ENCODE measurements at regions not wholly inside any gene's neighbourhood (a gene's known extent, or its start where the extent isn't known, plus 50 kb on each side); places are given as distances from the start of the nearest gene placed in this dataset.

DNA sequence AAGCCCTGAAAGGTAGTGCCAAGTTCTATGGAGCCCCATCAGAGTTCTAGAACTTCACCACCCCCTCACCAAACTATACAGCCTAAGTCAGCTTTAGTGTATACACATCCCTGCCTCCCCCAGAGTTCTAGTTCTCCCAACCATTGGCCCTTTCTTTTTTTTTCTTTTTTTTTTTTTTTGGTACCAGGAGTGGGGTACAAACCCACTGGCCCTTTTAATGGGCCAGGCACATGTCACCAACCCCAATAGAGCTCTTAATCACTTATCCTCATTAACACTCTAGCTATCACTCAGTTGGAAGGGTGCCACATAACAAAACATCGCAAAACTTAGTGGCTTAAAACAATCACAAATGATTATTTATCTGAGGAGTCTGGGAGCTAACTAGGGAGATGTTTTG lies 588.6 kb downstream of the BCOR start:
- H3K27me3 ChIP-seq (replicated peaks; ENCODE audit: control insufficient read depth, insufficient read depth, low read length, poor library complexity, severe bottlenecking): no peaks in the 10 kb centered on the region
- no peaks in the 10 kb centered on the region for H3K4me1 ChIP-seq (ENCODE audit: control insufficient read depth, insufficient read depth, low read length, poor library complexity, severe bottlenecking)
- H3K36me3 ChIP-seq (ENCODE audit: control insufficient read depth, insufficient read depth, low read length): no peaks in the 10 kb centered on the region

DNA sequence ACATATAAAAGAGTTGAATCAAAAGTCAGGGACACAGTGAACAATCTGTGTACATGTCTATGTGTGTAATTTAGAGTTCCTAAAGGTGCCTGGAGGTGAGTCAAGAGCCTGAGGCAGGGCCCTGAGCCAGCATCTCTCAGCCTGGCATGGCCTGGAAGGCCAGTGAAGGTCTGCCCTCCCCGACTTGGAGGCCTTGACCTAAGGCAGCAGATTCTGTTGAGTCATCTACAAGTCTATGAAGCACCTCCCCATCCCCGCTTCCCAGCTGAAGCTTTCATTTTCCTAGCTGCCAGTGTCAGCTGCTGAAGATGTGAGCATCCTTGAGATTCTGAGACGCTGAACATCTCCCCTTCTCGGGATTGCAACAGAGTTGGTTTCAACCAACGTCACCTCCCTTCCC lies 583.9 kb downstream of the BCOR start:
- DNase-seq: no peak
- Histone ChIP-seq H3K27ac (ENCODE audit: insufficient read depth, low read length, poor library complexity, severe bottlenecking) (no peak overlapping the region), H3K36me3 (ENCODE audit: control insufficient read depth, insufficient read depth, low read length) (no peaks in the 10 kb centered on the region), H3K4me3 (ENCODE audit: insufficient read depth, low read depth, low read length, poor library complexity, severe bottlenecking) (no peak overlapping the region), H3K9me3 (ENCODE audit: control insufficient read depth, low read length) (no peaks in the 10 kb centered on the region), H3K27me3 (replicated peaks; ENCODE audit: control insufficient read depth, insufficient read depth, low read length, poor library complexity, severe bottlenecking) (no peaks in the 10 kb centered on the region), H3K4me1 (ENCODE audit: control insufficient read depth, insufficient read depth, low read length, poor library complexity, severe bottlenecking) (no peaks in the 10 kb centered on the region)

More for the DNA sequence above, 588.6 kb downstream of the BCOR start:
- no peak for DNase-seq
- H3K27ac ChIP-seq (ENCODE audit: insufficient read depth, low read length, poor library complexity, severe bottlenecking): no peak overlapping the region
- no peaks in the 10 kb centered on the region for H3K9me3 ChIP-seq (ENCODE audit: control insufficient read depth, low read length)
- no peak overlapping the region for H3K4me3 ChIP-seq (ENCODE audit: insufficient read depth, low read depth, low read length, poor library complexity, severe bottlenecking)

DNA sequence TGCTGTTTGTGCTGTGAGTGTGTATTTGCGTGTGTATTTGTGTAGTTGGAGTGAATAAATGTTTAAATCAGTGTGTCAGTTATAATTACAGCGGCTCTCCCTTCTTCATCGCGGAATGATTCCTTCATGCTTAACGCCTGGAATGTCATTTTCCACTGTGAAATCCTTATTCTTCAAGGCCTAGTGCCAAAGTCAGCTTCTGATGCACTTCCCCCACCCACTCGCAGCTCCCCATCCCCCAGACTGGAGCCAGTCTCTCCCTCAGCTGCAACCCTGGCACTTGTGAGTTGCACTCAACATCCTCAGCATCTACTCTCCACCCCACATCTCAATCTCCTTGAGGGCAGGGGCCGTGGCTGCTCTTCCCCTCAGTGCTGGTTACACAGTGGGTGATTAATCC lies 583.0 kb downstream of the BCOR start:
- Histone ChIP-seq H3K4me1 (ENCODE audit: control insufficient read depth, insufficient read depth, low read length, poor library complexity, severe bottlenecking) (no peaks in the 10 kb centered on the region), H3K27ac (ENCODE audit: insufficient read depth, low read length, poor library complexity, severe bottlenecking) (no peak overlapping the region), H3K27me3 (replicated peaks; ENCODE audit: control insufficient read depth, insufficient read depth, low read length, poor library complexity, severe bottlenecking) (no peaks in the 10 kb centered on the region), H3K36me3 (ENCODE audit: control insufficient read depth, insufficient read depth, low read length) (no peaks in the 10 kb centered on the region), H3K9me3 (ENCODE audit: control insufficient read depth, low read length) (no peaks in the 10 kb centered on the region), H3K4me3 (ENCODE audit: insufficient read depth, low read depth, low read length, poor library complexity, severe bottlenecking) (no peak overlapping the region)
- DNase-seq: no peak

DNA sequence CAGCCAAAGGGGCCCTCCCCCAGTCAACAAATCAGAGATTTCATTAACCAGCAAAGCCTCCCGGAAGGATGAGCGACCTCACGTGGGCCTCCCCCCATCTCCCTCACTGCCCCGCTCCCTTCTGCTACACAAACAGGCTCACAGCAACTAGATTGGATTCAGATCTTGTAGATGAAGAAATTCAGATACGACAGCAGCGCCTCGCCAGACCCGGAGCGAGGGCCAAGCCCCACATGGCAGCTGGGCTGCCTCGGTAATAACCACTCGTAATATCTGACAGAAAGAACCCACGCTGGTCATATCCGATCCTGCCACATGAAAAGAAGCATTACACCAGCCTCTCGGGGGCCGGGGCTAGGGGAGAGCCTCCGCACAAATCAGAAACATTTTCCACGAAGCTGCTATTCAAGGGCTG lies 581.3 kb downstream of the BCOR start:
- no peaks in the 10 kb centered on the region for H3K36me3 ChIP-seq (ENCODE audit: control insufficient read depth, insufficient read depth, low read length)
- no peaks in the 10 kb centered on the region for H3K27me3 ChIP-seq (replicated peaks; ENCODE audit: control insufficient read depth, insufficient read depth, low read length, poor library complexity, severe bottlenecking)
- no peak for DNase-seq
- no peaks in the 10 kb centered on the region for H3K9me3 ChIP-seq (ENCODE audit: control insufficient read depth, low read length)
- H3K27ac ChIP-seq (ENCODE audit: insufficient read depth, low read length, poor library complexity, severe bottlenecking): no peak overlapping the region
- no peak overlapping the region for H3K4me3 ChIP-seq (ENCODE audit: insufficient read depth, low read depth, low read length, poor library complexity, severe bottlenecking)
- no peaks in the 10 kb centered on the region for H3K4me1 ChIP-seq (ENCODE audit: control insufficient read depth, insufficient read depth, low read length, poor library complexity, severe bottlenecking)

DNA sequence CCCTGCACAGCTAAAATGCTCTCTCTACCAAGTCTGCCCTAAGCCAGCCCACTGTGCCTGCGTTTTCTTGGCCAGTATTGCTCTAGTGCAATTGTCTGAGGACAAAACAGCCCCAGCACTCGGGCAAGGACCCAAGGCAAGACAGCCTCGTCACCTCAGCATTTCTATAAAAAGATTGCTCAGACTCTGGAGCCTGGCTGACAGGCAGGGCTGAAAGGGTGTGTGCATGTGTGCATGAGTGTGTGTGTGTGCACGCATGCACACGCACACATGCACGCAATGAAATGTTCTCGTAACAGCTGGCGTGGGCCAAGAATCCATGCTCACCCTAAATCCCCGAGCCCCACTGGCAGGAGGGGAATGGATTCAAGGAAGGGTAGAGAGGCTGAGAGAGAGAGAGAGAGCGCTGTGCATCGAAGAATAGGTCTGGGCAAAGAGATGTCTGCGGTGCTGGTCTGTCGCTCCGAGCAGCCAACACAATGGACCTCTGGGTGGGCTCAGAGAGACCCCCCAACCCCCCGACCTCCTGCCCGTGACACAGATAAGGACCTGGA lies 579.2 kb downstream of the BCOR start:
- Histone ChIP-seq H3K27ac (ENCODE audit: insufficient read depth, low read length, poor library complexity, severe bottlenecking) (no peak overlapping the region), H3K36me3 (ENCODE audit: control insufficient read depth, insufficient read depth, low read length) (no peaks in the 10 kb centered on the region), H3K4me1 (ENCODE audit: control insufficient read depth, insufficient read depth, low read length, poor library complexity, severe bottlenecking) (no peaks in the 10 kb centered on the region), H3K27me3 (replicated peaks; ENCODE audit: control insufficient read depth, insufficient read depth, low read length, poor library complexity, severe bottlenecking) (no peaks in the 10 kb centered on the region), H3K9me3 (ENCODE audit: control insufficient read depth, low read length) (no peaks in the 10 kb centered on the region), H3K4me3 (ENCODE audit: insufficient read depth, low read depth, low read length, poor library complexity, severe bottlenecking) (no peak overlapping the region)
- no peak for DNase-seq

DNA sequence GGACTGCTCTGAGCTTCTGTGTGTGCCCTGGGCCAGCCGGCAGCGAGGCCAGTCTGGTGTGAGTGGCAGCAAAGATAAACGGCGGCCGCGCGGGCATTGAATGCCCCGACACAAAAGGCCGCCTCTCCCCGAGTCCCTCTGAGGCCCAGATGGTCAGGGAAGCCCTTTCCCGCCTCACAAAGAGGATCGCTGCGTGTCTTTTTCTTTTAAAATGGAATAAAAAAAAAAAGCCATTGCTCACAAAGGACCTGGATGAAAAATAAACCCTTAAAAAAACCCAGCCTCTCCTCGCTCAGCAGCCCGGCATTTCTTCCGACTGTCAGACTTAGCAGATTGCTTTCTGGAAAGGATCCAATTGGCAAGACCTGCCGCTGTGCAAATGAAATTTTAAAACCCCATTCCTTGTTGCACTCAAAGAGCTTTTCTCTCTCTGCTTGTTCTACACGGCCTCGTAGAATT lies 578.7 kb downstream of the BCOR start:
- no peaks in the 10 kb centered on the region for H3K9me3 ChIP-seq (ENCODE audit: control insufficient read depth, low read length)

DNA sequence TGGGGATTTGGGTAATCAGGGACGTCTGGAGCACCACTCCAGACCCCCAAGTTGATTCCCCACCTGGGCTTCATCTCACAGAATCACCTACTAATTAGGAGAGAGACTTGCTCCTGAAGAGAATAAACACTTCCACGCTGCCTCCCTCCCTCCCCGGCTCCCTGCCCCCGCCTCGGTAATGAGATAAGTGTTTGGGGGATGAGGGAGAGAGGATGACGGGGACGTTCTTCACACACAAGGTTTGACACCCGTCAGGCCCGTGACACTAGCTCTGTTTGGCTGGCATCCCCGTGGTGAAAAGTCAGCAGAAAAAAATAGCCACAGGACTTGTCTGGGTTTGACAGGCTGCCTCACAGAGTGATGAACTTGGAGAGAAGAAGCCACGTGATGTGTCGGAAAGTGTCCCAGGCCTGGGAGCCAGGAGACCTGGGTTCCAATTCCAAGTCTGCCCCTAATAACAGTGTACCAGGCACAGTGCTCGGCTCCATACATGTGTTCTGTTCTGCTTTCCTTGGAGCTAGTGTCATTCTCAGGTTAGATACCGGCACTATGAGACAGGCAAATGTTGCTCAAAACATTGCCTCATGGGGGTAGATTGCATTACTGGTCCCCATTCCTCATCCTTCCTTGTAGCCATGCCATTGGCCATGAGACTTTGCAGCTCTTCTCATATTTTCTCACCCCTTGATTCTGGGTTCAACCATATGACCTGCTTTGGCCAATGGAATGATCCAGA lies 578.0 kb downstream of the BCOR start:
- Histone ChIP-seq H3K4me1 (ENCODE audit: control insufficient read depth, insufficient read depth, low read length, poor library complexity, severe bottlenecking) (no peaks in the 10 kb centered on the region), H3K27me3 (replicated peaks; ENCODE audit: control insufficient read depth, insufficient read depth, low read length, poor library complexity, severe bottlenecking) (no peaks in the 10 kb centered on the region)

More for the DNA sequence above, 578.7 kb downstream of the BCOR start:
- Histone ChIP-seq H3K27ac (ENCODE audit: insufficient read depth, low read length, poor library complexity, severe bottlenecking) (no peak overlapping the region), H3K27me3 (replicated peaks; ENCODE audit: control insufficient read depth, insufficient read depth, low read length, poor library complexity, severe bottlenecking) (no peaks in the 10 kb centered on the region), H3K4me1 (ENCODE audit: control insufficient read depth, insufficient read depth, low read length, poor library complexity, severe bottlenecking) (no peaks in the 10 kb centered on the region), H3K36me3 (ENCODE audit: control insufficient read depth, insufficient read depth, low read length) (no peaks in the 10 kb centered on the region), H3K4me3 (ENCODE audit: insufficient read depth, low read depth, low read length, poor library complexity, severe bottlenecking) (no peak overlapping the region)
- no peak for DNase-seq

DNA sequence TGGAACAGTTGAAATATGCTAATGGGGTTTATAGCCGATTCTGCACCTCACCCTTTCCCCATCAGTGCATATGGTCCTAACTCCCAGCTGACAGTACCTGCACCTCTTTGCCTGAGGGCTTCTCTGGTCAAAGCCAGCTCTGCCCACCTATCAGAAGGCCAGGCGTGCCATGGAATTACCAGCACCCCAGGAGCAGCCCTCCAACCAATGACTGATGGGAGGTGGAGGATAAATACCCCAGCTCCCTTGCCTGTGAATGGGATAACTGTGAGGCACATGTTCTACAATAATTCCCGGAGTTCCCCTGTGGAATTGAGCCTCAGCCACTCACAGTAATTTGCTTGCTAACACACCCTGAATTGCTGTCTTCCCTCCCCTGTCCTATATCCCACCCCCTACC lies 572.0 kb downstream of the BCOR start:
- no peaks in the 10 kb centered on the region for H3K4me1 ChIP-seq (ENCODE audit: control insufficient read depth, insufficient read depth, low read length, poor library complexity, severe bottlenecking)

More for the DNA sequence above, 578.0 kb downstream of the BCOR start:
- H3K36me3 ChIP-seq (ENCODE audit: control insufficient read depth, insufficient read depth, low read length): no peaks in the 10 kb centered on the region
- H3K4me3 ChIP-seq (ENCODE audit: insufficient read depth, low read depth, low read length, poor library complexity, severe bottlenecking): no peak overlapping the region
- DNase-seq: no peak
- H3K9me3 ChIP-seq (ENCODE audit: control insufficient read depth, low read length): no peaks in the 10 kb centered on the region
- H3K27ac ChIP-seq (ENCODE audit: insufficient read depth, low read length, poor library complexity, severe bottlenecking): no peak overlapping the region

DNA sequence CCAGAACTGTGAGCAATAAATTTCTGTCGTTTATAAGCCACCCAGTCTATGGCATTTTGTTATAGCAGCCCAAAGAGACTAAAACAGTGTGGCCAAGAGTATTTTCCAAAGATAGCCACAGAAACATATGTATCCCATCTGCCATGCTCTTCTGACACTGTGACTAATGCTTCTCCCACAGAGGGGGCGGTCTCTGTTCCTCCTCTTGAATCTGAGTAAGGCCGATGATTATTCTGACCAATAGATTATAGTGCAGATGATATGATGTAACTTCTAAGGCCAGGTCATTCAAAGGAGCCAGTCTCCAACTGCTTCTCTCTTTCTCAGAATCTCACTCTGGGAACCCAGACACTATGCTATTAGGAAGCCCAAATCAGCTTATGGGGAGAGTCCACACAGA lies 570.7 kb downstream of the BCOR start:
- no peak for DNase-seq
- no peaks in the 10 kb centered on the region for H3K27me3 ChIP-seq (replicated peaks; ENCODE audit: control insufficient read depth, insufficient read depth, low read length, poor library complexity, severe bottlenecking)
- no peaks in the 10 kb centered on the region for H3K36me3 ChIP-seq (ENCODE audit: control insufficient read depth, insufficient read depth, low read length)

More for the DNA sequence above, 572.0 kb downstream of the BCOR start:
- Histone ChIP-seq H3K4me3 (ENCODE audit: insufficient read depth, low read depth, low read length, poor library complexity, severe bottlenecking) (no peak overlapping the region), H3K27ac (ENCODE audit: insufficient read depth, low read length, poor library complexity, severe bottlenecking) (no peak overlapping the region), H3K9me3 (ENCODE audit: control insufficient read depth, low read length) (no peaks in the 10 kb centered on the region), H3K27me3 (replicated peaks; ENCODE audit: control insufficient read depth, insufficient read depth, low read length, poor library complexity, severe bottlenecking) (no peaks in the 10 kb centered on the region), H3K36me3 (ENCODE audit: control insufficient read depth, insufficient read depth, low read length) (no peaks in the 10 kb centered on the region)
- DNase-seq: no peak

DNA sequence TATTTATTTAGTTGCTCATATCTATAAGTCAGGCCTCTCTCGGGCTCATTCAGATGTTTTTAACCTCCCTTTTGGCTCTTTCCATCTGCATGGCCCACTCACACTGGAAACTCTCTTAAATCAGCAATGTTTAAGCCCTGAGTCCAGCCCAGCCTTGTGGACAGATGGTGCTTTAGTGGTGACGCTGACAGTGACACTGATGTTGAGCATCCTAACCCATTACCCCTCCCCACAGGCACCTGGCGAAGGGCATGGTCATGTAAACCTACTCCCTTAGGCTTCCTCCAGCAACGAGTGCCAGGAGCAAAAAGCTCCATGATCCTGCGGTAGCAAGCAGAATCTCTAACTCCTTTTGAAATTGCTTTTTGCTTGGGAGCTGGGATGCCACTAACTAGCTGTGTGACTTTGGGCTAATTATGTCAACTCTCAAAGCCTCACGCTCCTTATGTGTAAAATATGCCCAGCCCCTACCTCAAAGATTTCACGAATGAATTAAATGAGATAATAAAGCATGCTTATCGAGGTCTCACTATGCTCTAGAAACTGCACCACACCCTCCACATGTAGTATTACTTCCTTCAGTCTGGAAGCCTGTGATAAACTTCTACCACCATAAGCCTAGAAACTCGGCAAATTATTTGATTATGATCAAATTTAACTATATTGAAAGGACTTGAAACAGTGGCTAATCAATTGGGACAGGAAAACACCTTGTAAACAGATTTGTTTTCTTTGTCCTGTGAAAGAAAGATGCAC lies 569.4 kb downstream of the BCOR start:
- Histone ChIP-seq H3K36me3 (ENCODE audit: control insufficient read depth, insufficient read depth, low read length) (no peaks in the 10 kb centered on the region), H3K9me3 (ENCODE audit: control insufficient read depth, low read length) (no peaks in the 10 kb centered on the region), H3K27me3 (replicated peaks; ENCODE audit: control insufficient read depth, insufficient read depth, low read length, poor library complexity, severe bottlenecking) (no peaks in the 10 kb centered on the region), H3K4me3 (ENCODE audit: insufficient read depth, low read depth, low read length, poor library complexity, severe bottlenecking) (no peak overlapping the region), H3K4me1 (ENCODE audit: control insufficient read depth, insufficient read depth, low read length, poor library complexity, severe bottlenecking) (no peaks in the 10 kb centered on the region), H3K27ac (ENCODE audit: insufficient read depth, low read length, poor library complexity, severe bottlenecking) (no peak overlapping the region)
- DNase-seq: no peak

More for the DNA sequence above, 570.7 kb downstream of the BCOR start:
- H3K4me3 ChIP-seq (ENCODE audit: insufficient read depth, low read depth, low read length, poor library complexity, severe bottlenecking): no peak overlapping the region
- H3K27ac ChIP-seq (ENCODE audit: insufficient read depth, low read length, poor library complexity, severe bottlenecking): no peak overlapping the region
- H3K4me1 ChIP-seq (ENCODE audit: control insufficient read depth, insufficient read depth, low read length, poor library complexity, severe bottlenecking): no peaks in the 10 kb centered on the region
- H3K9me3 ChIP-seq (ENCODE audit: control insufficient read depth, low read length): no peaks in the 10 kb centered on the region
